GM12878 (cell line): ENCODE measurements at regions not wholly inside any gene's neighbourhood (a gene's known extent, or its start where the extent isn't known, plus 50 kb on each side); places are given as distances from the start of the nearest gene placed in this dataset.

Source experiments
- ATAC-seq: fragments of 200-7000 bp; cut with Tn5 transposase; 3 replicates; pipeline ENCODE4 v1.9.1; 2020; ENCODE audit warnings: mild to moderate bottlenecking, moderate library complexity
- BruUV-seq: library from RNA; stranded (reverse); fragments of 400-500 nt; replicated peaks from 2 replicates; lab custom pipeline; 2021; lab: Mats Ljungman, UMichigan
- CTCF ChIA-PET: fragments of 300-600 bp; sonication (Branson Sonifier 250); formaldehyde crosslinking; extraction: SDS; loops from one replicate; lab custom pipeline; 2021; ENCODE audit warnings: inconsistent platforms; lab: Yijun Ruan, JAX
- POLR2A ChIA-PET: fragments of 350-600 bp; formaldehyde crosslinking; extraction: SDS; loops from one replicate; lab custom pipeline; 2021; ENCODE audit warnings: inconsistent platforms; lab: Charles Lee
- RAD21 ChIA-PET: fragments of 300-600 bp; sonication (Branson Sonifier 250); formaldehyde crosslinking; loops from one replicate; lab custom pipeline; 2023; ENCODE audit warnings: antibody characterized with exemption; ENCODE audit not compliant: unreplicated experiment; lab: Charles Lee
- SMC1A ChIA-PET: fragments of 300-600 bp; sonication (Branson Sonifier 250); formaldehyde crosslinking; loops from one replicate; lab custom pipeline; 2023; ENCODE audit not compliant: unreplicated experiment, uncharacterized antibody; lab: Charles Lee
- DNase-seq: peaks from one replicate; pipeline ENCODE4 v3.0.0-alpha.2; 2011; ENCODE audit warnings: low read depth, low spot score
- FAIRE-seq: peaks from 3 replicates; lab custom pipeline; 2011; peaks lifted over from hg19 to GRCh38; lab: Jason Lieb, UNC
- H2AFZ ChIP-seq: 2 replicates; pipeline ENCODE4 v1.6.0; 2011; ENCODE audit warnings: low read depth, low read length, control low read depth; ENCODE audit not compliant: control insufficient read depth
- H3K27ac ChIP-seq: 2 replicates; pipeline ENCODE4 v1.5.1; 2011; ENCODE audit warnings: control low read depth; ENCODE audit not compliant: control insufficient read depth, insufficient read depth
- H3K27me3 ChIP-seq, 2 experiments: replicated peaks in 1 of 2; 2 replicates each; pipeline versions ENCODE4 v1.6.0 to v1.6.1; 2011; ENCODE audit warnings: low read length in 1 of 2; ENCODE audit not compliant: control insufficient read depth in 2 of 2, insufficient read depth in 2 of 2
- H3K36me3 ChIP-seq, 2 experiments: 2 replicates each; pipeline ENCODE4 v1.5.1; 2011; ENCODE audit warnings: low read length in 1 of 2; ENCODE audit not compliant: control insufficient read depth in 2 of 2, insufficient read depth in 2 of 2
- H3K4me1 ChIP-seq: 2 replicates; pipeline ENCODE4 v1.6.1; 2011; ENCODE audit warnings: mild to moderate bottlenecking, low read length, moderate library complexity, mixed read lengths; ENCODE audit not compliant: control insufficient read depth, insufficient read depth
- H3K4me2 ChIP-seq: 2 replicates; pipeline ENCODE4 v1.6.0; 2011; ENCODE audit warnings: control low read depth; ENCODE audit not compliant: control insufficient read depth, insufficient read depth
- H3K4me3 ChIP-seq: fragments of 200-600 bp; sonication (generic); 2 replicates; pipeline ENCODE4 v1.5.1; 2016
- H3K79me2 ChIP-seq: 2 replicates; pipeline ENCODE4 v1.6.0; 2011; ENCODE audit warnings: low read length; ENCODE audit not compliant: control insufficient read depth, insufficient read depth
- H3K9ac ChIP-seq: 2 replicates; pipeline ENCODE4 v1.8.0; 2011; ENCODE audit warnings: low read length, control low read depth, mixed read lengths; ENCODE audit not compliant: control insufficient read depth, insufficient read depth
- H3K9me3 ChIP-seq: replicated peaks from 3 replicates; pipeline ENCODE4 v1.5.1; 2011; ENCODE audit warnings: mild to moderate bottlenecking, low read length; ENCODE audit not compliant: control insufficient read depth, insufficient read depth
- H4K20me1 ChIP-seq: 2 replicates; pipeline ENCODE4 v1.6.0; 2011; ENCODE audit not compliant: control insufficient read depth, insufficient read depth
- FOS ChIP-seq: IDR thresholded peaks from 3 replicates; pipeline ENCODE4 v1.6.1; 2011; ENCODE audit warnings: borderline replicate concordance; ENCODE audit not compliant: insufficient read length; ENCODE audit errors: extremely low read depth
- MEF2A ChIP-seq: IDR thresholded peaks from 2 replicates; pipeline ENCODE4 v1.6.1; 2011; ENCODE audit warnings: low read depth, mild to moderate bottlenecking, low read length, moderate library complexity; ENCODE audit not compliant: insufficient read depth
- MEF2B ChIP-seq: fragments of 450-650 bp; IDR thresholded peaks from 2 replicates; pipeline ENCODE4 v1.6.1; 2018; ENCODE audit warnings: mild to moderate bottlenecking, moderate library complexity; ENCODE audit not compliant: partially characterized antibody, poor library complexity, severe bottlenecking
- MYB ChIP-seq: fragments of 150-350 bp; IDR thresholded peaks from 2 replicates; pipeline ENCODE4 v1.6.1; 2014; ENCODE audit warnings: mild to moderate bottlenecking, low read depth, low read length, borderline replicate concordance
- RAD21 ChIP-seq: IDR thresholded peaks from 2 replicates; pipeline ENCODE4 v1.6.1; 2011; ENCODE audit warnings: mild to moderate bottlenecking, low read depth, low read length, moderate library complexity; ENCODE audit not compliant: insufficient read depth
- SRF ChIP-seq, 2 experiments: IDR thresholded peaks; 2 replicates each; pipeline ENCODE4 v1.6.1; 2011; ENCODE audit warnings: low read depth in 2 of 2, low read length in 2 of 2, mild to moderate bottlenecking in 1 of 2, moderate library complexity in 1 of 2
- TARDBP ChIP-seq: IDR thresholded peaks from 2 replicates; pipeline ENCODE4 v1.6.1; 2016; ENCODE audit warnings: borderline replicate concordance
- WRNIP1 ChIP-seq: IDR thresholded peaks from 2 replicates; pipeline ENCODE4 v1.6.1; 2011; ENCODE audit warnings: low read depth, low read length, improper control_type of control experiment, borderline replicate concordance
- YY1 ChIP-seq: IDR thresholded peaks from 2 replicates; pipeline ENCODE4 v1.6.1; 2011; ENCODE audit warnings: low read depth, mild to moderate bottlenecking, low read length
- WGBS: methylation state at CpG from one replicate; pipeline ENCODE4 v1.1.6; 2016; ENCODE audit warnings: low lambda C conversion rate; ENCODE audit not compliant: insufficient replicate concordance, insufficient coverage; ENCODE audit errors: missing lambda C conversion rate; 5-methylcytosine and 5-hydroxymethylcytosine counted together
- in situ Hi-C: fragments of 300-500 bp; cut with MboI; formaldehyde crosslinking; loops from 9 replicates; pipeline ENCODE4 v1.14.3; 2018; ENCODE audit warnings: mixed read lengths
- intact Hi-C: fragments of 100-400 bp; cut with micrococcal nuclease; formaldehyde crosslinking; loops from one replicate; pipeline ENCODE4 v1.14.2; 2022; ENCODE audit not compliant: unreplicated experiment
- TF ChIP-seq, protein P1 (sequence below): fragments of 150-350 bp; IDR thresholded peaks from 2 replicates; pipeline ENCODE4 v1.6.1; 2014; ENCODE audit warnings: mild to moderate bottlenecking, low read depth, low read length
- TF ChIP-seq, protein P2 (sequence below): fragments of 150-350 bp; IDR thresholded peaks from 2 replicates; pipeline ENCODE4 v1.6.1; 2016; ENCODE audit warnings: low read depth, low read length
- TF ChIP-seq, protein P3 (sequence below): fragments of 450-650 bp; IDR thresholded peaks from 2 replicates; pipeline ENCODE4 v1.6.1; 2017; ENCODE audit warnings: mild to moderate bottlenecking, moderate library complexity
- TF ChIP-seq, protein P4 (sequence below): fragments of 450-650 bp; IDR thresholded peaks from 2 replicates; pipeline ENCODE4 v1.6.1; 2017; ENCODE audit warnings: antibody characterized with exemption, mild to moderate bottlenecking, moderate library complexity

DNA sequence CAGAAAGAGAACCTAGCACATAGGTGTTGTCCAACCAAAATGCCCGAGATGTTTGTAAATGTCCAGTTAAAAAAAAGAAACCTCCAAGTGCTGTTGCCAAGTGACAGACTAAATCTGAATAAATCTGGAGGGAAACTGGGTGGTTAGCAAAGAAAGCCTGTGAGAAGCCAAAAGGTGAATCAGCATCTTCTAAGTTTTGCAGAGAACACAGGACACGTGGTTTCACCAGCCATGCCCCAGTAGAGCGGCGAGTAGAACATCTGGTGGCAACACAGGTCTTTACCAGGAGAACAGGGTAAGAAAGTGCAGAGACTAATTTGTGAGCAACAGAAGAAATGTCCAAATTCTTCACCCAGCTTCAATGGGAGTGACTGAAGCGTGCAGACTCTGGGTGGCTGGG is 986.0 kb downstream of the ROBO2 start:
- WGBS = 36% methylated on average over 5 of the region's 5 CpGs
- no TSS peak for BruUV-seq
- in situ Hi-C loops (no loop called here), intact Hi-C loops (no loop called here)
- H3K4me1 ChIP-seq = no peaks in the 10 kb centered on the region
- FAIRE-seq (no peak), DNase-seq (no peak), ATAC-seq (no peak)
- H3K9me3 ChIP-seq = no peaks in the 10 kb centered on the region; the same call in 2 of the 3 replicates
- SMC1A ChIA-PET = no interaction called here
- H3K36me3 ChIP-seq = no peaks in the 10 kb centered on the region
- no peak overlapping the region for H3K4me2 ChIP-seq
- no peak for TF ChIP-seq FOS
- TF ChIP-seq SRF (IDR thresholded peaks at IDR 0.05; ENCODE audit: low read depth in 2 of 2, low read length in 2 of 2) = no peak
- TF ChIP-seq, protein P1, sequence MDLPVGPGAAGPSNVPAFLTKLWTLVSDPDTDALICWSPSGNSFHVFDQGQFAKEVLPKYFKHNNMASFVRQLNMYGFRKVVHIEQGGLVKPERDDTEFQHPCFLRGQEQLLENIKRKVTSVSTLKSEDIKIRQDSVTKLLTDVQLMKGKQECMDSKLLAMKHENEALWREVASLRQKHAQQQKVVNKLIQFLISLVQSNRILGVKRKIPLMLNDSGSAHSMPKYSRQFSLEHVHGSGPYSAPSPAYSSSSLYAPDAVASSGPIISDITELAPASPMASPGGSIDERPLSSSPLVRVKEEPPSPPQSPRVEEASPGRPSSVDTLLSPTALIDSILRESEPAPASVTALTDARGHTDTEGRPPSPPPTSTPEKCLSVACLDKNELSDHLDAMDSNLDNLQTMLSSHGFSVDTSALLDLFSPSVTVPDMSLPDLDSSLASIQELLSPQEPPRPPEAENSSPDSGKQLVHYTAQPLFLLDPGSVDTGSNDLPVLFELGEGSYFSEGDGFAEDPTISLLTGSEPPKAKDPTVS = no peak
- TF ChIP-seq TARDBP = no peak
- TF ChIP-seq, protein P2, sequence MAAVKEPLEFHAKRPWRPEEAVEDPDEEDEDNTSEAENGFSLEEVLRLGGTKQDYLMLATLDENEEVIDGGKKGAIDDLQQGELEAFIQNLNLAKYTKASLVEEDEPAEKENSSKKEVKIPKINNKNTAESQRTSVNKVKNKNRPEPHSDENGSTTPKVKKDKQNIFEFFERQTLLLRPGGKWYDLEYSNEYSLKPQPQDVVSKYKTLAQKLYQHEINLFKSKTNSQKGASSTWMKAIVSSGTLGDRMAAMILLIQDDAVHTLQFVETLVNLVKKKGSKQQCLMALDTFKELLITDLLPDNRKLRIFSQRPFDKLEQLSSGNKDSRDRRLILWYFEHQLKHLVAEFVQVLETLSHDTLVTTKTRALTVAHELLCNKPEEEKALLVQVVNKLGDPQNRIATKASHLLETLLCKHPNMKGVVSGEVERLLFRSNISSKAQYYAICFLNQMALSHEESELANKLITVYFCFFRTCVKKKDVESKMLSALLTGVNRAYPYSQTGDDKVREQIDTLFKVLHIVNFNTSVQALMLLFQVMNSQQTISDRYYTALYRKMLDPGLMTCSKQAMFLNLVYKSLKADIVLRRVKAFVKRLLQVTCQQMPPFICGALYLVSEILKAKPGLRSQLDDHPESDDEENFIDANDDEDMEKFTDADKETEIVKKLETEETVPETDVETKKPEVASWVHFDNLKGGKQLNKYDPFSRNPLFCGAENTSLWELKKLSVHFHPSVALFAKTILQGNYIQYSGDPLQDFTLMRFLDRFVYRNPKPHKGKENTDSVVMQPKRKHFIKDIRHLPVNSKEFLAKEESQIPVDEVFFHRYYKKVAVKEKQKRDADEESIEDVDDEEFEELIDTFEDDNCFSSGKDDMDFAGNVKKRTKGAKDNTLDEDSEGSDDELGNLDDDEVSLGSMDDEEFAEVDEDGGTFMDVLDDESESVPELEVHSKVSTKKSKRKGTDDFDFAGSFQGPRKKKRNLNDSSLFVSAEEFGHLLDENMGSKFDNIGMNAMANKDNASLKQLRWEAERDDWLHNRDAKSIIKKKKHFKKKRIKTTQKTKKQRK = no peak
- no peak for TF ChIP-seq MEF2A
- TF ChIP-seq, protein P3, sequence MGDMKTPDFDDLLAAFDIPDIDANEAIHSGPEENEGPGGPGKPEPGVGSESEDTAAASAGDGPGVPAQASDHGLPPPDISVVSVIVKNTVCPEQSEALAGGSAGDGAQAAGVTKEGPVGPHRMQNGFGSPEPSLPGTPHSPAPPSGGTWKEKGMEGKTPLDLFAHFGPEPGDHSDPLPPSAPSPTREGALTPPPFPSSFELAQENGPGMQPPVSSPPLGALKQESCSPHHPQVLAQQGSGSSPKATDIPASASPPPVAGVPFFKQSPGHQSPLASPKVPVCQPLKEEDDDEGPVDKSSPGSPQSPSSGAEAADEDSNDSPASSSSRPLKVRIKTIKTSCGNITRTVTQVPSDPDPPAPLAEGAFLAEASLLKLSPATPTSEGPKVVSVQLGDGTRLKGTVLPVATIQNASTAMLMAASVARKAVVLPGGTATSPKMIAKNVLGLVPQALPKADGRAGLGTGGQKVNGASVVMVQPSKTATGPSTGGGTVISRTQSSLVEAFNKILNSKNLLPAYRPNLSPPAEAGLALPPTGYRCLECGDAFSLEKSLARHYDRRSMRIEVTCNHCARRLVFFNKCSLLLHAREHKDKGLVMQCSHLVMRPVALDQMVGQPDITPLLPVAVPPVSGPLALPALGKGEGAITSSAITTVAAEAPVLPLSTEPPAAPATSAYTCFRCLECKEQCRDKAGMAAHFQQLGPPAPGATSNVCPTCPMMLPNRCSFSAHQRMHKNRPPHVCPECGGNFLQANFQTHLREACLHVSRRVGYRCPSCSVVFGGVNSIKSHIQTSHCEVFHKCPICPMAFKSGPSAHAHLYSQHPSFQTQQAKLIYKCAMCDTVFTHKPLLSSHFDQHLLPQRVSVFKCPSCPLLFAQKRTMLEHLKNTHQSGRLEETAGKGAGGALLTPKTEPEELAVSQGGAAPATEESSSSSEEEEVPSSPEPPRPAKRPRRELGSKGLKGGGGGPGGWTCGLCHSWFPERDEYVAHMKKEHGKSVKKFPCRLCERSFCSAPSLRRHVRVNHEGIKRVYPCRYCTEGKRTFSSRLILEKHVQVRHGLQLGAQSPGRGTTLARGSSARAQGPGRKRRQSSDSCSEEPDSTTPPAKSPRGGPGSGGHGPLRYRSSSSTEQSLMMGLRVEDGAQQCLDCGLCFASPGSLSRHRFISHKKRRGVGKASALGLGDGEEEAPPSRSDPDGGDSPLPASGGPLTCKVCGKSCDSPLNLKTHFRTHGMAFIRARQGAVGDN = no peak
- TF ChIP-seq YY1 = no peak
- no peak for TF ChIP-seq RAD21
- no peak for TF ChIP-seq MEF2B
- TF ChIP-seq WRNIP1 = no peak
- TF ChIP-seq, protein P4, sequence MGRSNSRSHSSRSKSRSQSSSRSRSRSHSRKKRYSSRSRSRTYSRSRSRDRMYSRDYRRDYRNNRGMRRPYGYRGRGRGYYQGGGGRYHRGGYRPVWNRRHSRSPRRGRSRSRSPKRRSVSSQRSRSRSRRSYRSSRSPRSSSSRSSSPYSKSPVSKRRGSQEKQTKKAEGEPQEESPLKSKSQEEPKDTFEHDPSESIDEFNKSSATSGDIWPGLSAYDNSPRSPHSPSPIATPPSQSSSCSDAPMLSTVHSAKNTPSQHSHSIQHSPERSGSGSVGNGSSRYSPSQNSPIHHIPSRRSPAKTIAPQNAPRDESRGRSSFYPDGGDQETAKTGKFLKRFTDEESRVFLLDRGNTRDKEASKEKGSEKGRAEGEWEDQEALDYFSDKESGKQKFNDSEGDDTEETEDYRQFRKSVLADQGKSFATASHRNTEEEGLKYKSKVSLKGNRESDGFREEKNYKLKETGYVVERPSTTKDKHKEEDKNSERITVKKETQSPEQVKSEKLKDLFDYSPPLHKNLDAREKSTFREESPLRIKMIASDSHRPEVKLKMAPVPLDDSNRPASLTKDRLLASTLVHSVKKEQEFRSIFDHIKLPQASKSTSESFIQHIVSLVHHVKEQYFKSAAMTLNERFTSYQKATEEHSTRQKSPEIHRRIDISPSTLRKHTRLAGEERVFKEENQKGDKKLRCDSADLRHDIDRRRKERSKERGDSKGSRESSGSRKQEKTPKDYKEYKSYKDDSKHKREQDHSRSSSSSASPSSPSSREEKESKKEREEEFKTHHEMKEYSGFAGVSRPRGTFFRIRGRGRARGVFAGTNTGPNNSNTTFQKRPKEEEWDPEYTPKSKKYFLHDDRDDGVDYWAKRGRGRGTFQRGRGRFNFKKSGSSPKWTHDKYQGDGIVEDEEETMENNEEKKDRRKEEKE = no peak
- TF ChIP-seq MYB = no peak
- H2AFZ ChIP-seq = no peak overlapping the region
- POLR2A ChIA-PET = interaction anchor here (0.6 kb wide), 1 partner anchor 37 kb away, joined by 11 read pairs; no protein-coding TSS in a partner anchor
- H3K27me3 ChIP-seq = no peaks in the 10 kb centered on the region
- CTCF ChIA-PET = no interaction called here
- H3K79me2 ChIP-seq = no peaks in the 10 kb centered on the region
- no peak overlapping the region for H3K27ac ChIP-seq
- H3K9ac ChIP-seq = no peak overlapping the region
- no peak overlapping the region for H3K4me3 ChIP-seq
- RAD21 ChIA-PET = no interaction called here
- no peaks in the 10 kb centered on the region for H4K20me1 ChIP-seq
